D341Med (cell line): ENCODE measurements at regions not wholly inside any gene's neighbourhood (a gene's known extent, or its start where the extent isn't known, plus 50 kb on each side); places are given as distances from the start of the nearest gene placed in this dataset.
A peak's percentile ranks its signal among the peaks of the same experiment; 100 is the strongest.

Source experiments
- DNase-seq: peaks from one replicate; pipeline ENCODE4 v3.0.0; 2012; ENCODE audit warnings: low spot score

DNA sequence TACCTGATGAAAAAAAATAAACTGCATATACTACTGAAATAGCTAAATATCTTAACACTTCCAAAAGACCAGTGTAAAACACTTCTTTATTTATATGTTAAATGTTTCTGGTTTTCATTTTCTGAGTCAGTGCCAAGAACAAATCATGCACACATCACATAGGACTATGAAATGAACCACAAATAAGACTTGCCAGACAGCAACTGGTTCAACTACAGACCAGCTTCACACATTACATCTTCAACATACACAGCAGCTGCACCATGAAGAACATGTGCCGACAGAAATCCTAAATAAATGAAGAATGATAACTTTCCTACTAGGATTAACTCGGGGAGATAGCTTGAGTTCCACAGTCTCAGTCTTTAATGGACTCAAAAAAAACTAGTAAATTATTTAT is 168.3 kb upstream of the STXBP5 start:
- DNase-seq: no peak

DNA sequence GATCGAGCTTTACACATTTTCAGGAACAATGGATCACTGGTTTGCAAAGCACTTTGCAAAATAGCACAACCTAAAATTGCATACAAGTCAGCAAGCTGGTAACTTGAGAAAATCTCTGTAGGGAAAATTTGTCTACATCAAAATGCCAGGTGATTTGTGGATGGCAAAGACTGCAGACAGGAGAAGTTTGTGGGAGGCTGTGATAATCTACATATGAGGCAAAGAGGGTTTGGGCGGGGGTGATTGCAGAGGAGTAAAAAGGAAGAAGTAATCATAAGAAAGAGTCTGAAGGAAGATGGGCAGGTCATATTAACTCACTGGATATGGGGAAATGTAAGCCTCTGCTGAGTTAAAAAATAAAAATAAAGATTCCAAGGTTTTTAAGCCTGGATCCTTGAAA is 166.3 kb upstream of the STXBP5 start:
- no peak for DNase-seq

DNA sequence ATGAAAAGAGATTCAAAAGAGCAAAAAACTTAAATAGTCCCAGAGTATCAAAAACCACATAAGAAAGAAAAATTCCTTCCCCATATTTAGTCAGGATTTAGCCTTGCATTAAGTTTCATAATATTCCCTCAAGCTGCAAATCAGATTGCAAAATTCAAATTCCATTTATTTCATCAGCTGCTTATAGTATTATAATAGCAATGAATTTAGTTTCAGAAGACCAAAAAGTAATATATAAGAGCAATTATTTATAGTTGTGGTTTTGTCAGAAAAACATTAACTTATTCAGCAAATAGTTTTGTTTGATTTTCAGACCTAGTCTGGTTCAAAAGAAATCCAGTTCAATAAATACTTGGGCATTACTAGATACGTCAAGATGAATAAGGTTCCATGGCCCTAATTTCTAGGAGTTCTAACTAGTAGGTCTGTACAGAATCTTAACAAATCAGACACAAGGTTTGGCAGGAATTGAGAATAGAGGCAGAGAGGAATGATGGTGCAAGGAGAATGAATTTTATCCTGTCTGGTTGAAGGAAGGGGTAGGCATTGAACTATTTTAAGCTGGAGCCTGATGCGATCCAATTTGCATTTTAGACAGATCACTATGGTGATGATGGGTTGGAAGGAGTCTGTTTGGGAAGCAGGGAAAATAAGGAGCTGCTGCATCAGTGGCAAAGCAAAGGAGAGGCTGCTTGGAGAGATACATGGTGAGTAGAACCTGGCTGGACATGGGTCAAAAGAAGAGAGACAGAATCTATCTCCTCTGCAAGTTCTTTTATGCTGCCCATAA is 163.9 kb upstream of the STXBP5 start:
- no peak for DNase-seq

DNA sequence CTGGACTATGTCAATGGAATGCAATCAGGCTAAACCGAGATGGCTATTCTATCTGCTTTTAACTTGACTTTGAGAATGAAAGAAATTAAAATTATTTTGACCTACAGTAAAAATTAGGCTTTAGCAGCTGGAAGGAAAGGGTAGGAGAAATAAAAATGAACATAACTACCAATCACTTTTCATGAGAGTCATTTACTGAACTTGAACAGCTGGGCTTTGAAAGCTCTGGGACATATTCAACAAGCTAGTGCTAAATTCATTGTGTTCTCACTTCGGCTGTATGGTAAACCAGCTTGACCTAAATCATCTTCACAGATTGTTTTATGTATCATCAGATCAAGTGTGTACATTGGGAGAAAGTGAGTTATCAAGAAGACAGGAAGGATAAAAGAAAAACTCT is 161.5 kb upstream of the STXBP5 start:
- no peak for DNase-seq

DNA sequence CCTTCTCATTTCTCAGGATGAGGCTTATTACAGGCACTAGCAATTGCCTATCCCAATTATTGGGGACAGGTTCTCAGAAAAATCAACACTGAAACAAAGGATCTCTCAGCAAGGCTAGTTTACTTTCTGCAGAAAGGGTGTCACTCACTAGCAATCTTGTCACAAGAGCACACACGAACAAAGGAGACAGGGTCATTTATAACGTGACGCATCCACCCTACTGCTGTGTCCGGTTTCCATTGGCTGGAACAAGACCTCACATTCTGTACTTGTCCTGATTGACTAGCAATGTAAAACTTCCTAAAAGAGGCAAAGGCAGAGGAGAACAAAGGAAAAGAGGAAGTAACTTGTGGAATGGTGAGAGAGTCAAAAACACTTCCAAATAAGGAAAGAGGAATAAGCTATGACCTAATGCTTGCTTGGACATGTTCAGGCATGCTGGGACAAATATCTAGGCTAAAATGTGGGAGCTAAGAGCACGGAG is 160.2 kb upstream of the STXBP5 start:
- DNase-seq: no peak

DNA sequence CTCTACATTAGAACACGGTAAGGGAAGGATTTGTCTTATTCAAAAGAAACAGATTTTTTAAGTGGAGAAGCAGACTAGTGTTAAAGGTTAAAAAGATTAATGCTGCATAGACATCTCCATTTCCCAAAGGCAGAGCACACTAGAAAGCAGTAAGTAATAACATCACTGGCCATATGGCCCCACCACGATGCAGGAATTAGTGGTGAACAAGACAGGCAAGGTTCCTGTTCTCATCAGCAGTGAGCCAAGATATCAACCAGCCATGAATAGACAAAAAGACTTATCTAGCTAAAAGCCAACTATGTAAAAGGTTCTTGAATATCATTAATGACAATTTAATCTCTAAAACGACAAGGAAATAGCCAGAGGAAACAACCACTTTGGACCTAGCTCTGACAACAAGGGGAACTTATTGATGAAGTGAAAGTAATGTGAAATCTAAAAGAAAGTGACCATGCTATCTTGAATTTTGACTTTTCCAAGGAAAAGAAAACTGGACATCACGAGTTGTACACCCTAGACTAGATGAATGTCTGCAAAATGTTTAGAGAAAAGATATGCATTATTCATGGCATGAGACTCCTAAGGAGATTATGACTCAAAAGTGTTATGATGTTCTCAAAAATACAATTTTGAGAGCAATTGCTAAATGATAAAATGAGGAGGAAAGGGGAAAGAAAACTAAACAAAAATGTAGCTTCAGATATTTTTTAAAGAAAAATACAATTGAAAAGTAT is 157.9 kb upstream of the STXBP5 start:
- no peak for DNase-seq

DNA sequence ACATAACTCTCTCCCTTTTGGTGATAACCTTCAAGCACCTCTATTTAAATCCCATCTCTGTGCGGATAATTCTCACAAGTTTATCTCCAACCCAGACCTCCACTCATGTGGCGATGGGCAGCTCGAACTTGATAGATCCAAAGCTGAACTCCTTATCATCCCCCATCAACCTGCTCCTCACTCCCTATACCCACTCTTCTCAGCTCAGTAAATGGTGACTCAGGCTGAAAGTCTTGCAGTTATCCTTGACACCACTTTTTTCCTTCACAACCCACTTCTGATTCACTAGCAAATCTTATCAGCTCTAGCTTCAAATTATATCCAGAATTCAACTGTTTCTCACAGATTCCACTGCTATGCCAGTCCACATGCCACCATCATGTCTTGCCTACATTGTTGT is 155.3 kb upstream of the STXBP5 start:
- no peak for DNase-seq

DNA sequence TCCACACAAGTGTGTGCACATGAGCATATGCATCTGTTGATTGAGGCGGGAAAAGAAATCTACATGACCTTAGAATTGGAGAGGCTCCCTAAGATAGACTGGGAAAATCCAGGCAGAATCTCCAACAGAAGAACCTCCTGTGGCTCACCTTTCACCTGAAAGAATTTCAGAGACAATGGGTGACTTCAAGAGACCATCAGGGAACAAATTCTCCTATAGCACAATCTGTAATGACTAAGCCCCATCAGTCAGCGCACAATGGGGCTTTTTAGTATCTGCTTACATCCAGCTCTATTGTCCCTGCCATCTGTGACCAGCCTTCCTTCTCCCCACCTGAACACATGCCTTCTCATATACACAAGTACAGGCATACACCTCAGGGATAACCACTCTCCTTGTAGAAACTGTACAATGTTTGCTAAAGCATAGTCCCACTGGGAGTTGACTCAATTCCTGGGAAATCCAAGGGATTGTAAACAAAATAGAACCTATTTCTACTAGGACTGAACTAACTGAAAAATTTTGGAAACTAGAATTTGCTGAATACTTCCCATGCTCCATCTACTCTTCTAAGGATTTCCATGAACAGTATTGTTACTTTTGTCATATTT is 150.8 kb upstream of the STXBP5 start:
- no peak for DNase-seq

DNA sequence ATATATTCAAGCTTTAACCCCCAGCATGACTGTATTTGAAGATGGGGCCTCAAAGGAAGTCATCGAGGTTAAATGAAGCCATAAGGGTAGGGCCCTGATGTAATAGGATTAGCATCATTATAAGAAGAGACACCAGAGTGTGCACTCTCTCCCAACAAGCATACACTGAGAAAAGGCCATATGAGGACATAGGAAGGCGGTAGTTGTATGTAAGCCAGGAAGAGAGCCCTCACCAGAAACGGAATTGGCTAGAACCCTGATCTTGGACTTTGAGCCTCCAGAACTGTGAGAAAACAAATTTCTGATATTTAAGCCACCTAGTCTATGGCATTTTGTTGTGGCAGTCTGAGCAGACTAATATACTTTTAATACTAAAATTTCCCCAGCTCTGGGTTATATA is 150.1 kb upstream of the STXBP5 start:
- DNase-seq: peak; percentile 23

DNA sequence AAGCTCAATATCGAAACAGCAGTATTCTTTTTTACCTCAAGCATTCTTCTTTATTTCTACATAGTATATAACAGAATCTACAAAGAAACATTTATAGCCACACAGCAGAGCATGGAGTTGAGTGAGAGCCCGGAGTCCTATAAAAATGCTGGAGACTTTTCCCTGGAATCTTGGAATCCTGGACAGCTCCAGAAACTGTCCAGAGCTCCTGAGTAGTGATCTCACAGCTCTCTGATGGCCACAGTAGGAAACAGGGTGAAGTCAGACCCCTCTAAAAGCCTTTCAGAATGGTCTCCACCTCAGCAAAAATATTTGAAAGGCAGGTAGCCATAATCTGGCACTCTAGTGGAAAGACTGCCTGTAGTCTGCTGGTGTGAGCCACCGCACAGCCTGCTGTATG is 149.3 kb upstream of the STXBP5 start:
- DNase-seq: no peak

DNA sequence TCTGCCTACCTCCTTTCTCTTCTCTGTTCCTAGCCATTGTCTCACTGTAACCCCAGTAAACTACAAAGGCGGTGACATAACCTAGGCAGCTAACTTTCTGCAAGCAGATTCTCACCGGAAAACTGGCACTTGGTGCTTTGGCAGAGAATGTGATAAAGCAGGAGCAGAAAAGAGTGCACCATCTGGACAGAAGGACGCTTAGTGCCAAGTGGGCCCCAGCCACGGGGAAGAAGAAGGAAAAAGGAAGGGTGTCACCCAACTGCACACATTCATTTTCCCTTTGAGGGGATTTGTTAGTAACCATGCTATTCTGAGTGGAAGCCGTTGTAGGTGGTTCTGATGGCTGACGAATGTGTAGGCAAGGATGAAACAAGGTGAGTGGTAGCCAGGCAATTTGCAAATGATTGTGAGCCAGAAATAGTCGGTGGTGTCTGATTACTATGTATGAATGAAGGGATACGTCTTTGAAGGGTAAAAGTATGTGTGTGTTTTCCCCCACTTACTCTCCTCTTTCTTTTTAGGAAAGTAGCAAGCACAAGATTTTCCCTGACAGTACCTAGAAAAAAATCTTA is 148.3 kb upstream of the STXBP5 start:
- DNase-seq: no peak

DNA sequence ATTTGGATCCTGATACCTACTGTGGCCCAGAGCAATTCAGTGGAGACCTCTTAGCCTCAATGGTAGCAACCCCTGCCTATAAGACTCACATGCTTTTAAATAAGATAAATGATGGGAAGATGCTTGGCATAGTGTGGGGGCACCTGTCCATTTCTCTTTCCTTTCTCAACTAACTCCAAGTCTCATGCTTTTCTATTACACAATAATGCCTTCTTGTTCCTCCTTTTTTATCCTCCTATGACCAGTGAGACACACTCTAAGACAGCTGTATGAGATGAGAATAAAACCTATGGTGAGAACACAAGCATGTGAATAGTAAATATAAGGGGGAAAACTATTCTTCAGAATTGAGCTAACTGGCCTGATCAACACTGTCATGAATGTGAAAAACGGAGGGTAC is 147.0 kb upstream of the STXBP5 start:
- no peak for DNase-seq

DNA sequence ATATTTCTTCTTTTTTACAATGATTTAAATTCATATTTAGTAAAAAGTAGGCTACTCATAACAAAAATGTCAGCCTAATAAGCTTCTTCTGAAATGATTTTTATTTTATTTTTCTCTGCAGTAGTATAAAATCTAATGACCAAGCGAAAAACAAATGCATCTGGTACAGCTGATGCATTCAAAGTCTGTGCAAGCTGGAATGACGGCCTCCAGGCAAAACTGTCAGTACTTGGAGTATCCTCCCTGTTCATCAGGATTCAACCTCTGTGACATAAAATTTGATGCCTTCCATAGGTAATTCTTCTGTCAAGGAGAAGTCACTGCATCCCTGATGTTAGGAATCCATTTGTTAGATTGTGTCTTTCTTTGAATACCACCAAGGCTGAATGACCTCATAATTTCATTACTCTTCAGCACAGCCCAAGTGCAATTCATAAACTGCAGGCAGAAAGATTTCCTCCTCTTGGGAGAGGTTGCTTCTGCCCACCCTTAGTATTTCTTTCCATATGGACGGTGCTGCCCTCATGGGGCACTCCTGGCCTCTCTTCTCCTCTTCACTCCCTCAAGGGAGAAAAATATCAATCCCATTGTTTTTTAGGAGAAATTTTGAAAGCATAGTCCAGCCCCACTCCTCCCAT is 146.4 kb upstream of the STXBP5 start:
- no peak for DNase-seq

DNA sequence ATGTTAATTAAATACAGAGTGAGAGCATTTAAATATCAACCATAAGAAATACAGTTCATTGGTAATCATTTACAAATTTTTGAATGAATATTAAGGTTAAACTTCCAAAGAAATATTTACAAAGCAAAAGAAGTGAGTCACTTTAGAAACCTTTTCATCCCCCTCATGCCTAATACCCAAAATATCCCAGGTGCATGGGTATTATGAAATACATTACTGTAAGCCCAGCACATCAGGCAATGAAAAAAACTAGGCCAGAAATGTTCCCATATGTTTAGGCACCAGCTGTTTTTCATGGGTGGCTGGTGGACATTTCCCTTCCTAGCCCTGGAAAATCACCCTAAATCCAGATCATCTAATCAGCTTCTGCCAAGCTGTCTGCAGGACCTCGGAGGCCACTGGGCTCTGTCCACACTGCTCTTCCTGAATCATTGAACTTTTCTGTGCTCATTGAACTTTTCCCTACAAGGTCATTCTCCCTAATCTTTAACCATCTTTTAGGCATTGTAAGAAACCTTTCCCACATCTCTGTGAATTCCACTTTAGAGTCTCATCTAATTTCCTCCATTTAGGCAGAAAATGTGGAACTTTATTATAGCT is 145.3 kb upstream of the STXBP5 start:
- no peak for DNase-seq

DNA sequence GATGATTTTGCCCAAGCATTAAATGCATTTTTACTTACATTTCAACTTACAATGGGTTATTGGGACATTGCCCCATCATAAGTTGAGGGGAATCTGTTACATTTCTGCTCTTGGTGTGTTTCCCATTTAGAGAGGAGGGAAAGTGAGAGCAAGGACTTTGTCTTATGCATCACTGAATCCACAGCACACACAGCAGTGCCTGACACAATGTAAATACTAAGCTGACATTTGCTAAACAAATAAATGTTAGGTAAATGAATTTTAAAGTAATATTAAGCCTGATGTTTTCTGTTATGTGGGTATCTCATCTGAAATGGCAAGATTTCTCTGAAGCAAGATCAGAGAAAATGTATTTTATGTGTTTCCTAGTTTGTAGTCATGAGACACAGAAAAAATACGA is 143.6 kb upstream of the STXBP5 start:
- DNase-seq: no peak

DNA sequence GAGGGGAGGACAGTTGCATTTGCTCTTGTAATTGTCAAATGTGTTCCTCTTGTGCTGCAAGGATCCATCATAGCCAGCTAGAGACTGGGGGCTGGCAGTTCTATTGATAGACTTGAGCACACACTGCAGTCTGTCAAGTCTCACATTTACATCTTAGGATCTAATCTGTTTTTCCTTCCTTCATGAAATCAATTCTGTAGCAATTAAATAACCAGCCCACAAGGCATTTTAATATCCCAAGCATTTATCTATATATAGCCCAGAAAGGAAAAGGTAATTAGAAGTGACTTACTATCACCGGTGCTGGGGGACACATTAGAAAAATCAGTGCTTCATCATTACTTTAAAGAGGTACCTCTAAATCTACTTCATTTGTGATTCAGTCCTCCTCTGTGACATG is 143.0 kb upstream of the STXBP5 start:
- DNase-seq: no peak

DNA sequence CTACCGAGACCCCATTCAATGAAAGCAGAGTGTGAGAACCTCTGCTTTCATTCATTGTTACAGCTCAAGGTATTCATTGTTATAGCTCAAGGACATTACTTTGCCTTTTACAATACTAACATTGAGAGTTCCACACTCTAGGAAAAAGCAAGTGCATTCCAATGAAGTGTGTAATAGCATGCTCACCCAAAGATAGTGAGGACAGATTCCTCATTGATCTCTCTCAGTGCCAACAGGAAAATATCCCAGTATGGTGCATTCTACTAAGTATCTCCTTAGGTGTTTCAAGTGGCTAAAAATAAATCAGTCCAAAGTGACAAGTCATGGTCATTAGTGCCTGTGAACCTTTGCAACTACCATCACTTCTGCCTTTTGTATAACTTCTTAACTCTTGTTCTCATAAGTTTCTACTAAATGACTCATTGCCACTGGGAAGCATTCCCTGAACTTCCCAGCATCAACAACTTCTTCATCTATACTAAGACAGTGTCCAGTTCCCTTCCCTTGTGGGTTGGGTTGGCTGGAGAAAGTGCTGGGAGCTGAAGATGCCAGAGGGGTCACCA is 140.7 kb upstream of the STXBP5 start:
- DNase-seq: no peak

DNA sequence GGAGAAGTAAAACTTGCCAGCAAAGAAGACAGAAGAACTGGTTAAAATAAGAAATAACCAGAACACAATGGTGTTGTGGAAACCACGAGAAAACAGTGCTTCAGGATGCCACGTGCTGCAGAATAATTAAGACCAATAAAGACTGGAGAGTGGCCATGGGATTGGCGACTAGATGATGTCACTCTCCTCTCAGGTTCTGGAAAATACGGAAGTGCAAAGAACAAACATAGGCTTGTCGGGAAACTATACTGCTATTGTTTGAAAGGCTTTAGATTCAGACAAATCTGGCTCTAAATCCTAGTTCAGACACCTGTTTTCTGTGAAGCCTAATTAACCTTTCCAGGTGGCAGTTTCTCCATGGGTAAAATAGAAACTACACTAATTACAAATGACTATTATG is 138.4 kb upstream of the STXBP5 start:
- no peak for DNase-seq

DNA sequence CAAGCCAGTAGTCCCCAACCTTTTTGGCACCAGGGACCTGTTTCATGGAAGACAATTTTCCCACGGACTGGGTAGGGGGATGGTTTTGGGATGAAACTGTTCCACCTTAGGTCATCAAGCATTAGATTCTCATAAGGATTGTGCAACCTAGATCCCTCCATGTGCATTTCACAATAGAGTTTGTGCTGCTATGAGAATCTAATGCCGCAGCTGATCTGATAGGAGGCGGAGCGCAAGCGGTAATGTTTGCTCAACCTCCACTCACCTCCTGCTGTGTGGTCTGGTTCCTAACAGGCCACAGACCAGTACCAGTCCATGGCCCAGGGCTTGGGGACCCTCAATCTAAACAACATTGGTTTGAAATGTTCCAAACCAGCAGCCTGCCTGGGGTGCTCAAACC is 137.0 kb upstream of the STXBP5 start:
- no peak for DNase-seq

DNA sequence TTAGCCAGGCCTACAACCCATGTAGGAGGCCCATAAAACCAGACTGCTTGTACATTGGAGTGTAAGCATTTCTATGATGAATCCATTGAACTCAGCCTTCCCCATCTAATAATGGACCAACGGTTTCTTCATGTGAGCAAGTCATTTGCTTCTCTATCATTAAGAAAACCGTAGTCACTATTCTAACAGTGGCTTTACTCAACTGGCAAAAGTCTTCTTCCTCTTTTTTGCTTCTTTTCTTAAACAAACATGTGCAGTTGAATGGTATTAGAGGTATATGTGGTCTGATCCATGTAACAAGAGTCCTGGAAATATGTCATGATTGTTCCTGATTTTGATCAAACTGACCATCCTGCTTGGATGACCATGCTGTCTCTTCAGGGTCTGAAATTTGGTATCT is 132.4 kb upstream of the STXBP5 start:
- DNase-seq: no peak

DNA sequence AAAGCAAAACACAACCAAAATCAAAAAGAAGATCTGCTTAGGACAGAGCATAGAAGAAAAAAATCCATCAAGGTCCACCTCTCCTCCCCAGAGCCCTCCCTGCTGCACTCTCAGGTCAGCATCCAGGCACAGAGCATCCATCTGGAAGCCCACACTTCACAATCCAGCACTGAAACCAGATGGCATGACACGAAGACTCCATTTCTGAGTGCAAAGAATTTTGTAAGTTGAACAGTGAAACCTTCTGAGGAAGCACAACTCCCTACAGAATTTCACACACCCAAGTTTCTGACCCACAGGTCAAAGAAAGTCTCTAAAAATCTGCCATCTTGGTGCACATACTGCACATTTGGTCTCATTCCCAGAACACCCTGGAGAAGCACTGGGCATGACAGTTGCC is 128.8 kb upstream of the STXBP5 start:
- DNase-seq: no peak

DNA sequence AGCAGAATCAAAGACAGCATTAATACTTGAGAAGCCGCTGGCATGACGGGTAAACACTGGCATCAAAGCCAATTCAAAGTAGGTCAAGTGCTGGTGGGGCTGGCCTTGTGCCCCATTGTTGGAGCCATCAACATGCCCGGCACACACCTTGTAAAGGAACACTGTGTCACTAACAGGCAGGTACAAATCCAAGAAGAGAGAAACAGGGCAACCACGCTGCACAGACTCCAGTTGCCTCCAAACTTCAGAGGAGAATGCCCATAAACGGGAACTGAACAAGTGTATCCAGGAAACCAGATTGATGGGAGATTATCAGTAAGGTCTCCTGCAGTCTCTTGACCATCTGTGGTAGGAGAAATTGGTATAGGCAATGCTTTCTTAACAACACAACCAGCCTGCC is 127.0 kb upstream of the STXBP5 start:
- DNase-seq: no peak
